Natural killer cell (primary cell): ENCODE measurements at regions not wholly inside any gene's neighbourhood (a gene's known extent, or its start where the extent isn't known, plus 50 kb on each side); places are given as distances from the start of the nearest gene placed in this dataset.

Source experiments
- ATAC-seq, 3 donors: fragments of 150-1000 bp in 2 of 3; fragments of 200-7000 bp in 1 of 3; cut with Tn5 transposase; 1 replicate in 1 of 3; 2 replicates in 2 of 3; pipeline ENCODE4 v1.10.0; 2021; ENCODE audit warnings: mild to moderate bottlenecking in 2 of 3, moderate library complexity in 2 of 3
- DNase-seq, 2 donors: peaks; one replicate each; pipeline versions ENCODE4 v3.0.0 to v3.0.0-alpha.2; 2013 to 2021; ENCODE audit warnings: mixed read lengths in 1 of 2
- H3K27ac ChIP-seq: one replicate; pipeline ENCODE4 v1.5.1; 2013; ENCODE audit warnings: mild to moderate bottlenecking, low read length
- H3K27me3 ChIP-seq: one replicate; pipeline ENCODE4 v1.6.1; 2013; ENCODE audit warnings: low read length; ENCODE audit not compliant: control insufficient read depth, insufficient read depth
- H3K36me3 ChIP-seq: one replicate; pipeline ENCODE4 v1.6.1; 2013; ENCODE audit warnings: low read length; ENCODE audit not compliant: control insufficient read depth, insufficient read depth
- H3K4me1 ChIP-seq: one replicate; pipeline ENCODE4 v1.6.1; 2013; ENCODE audit warnings: low read length; ENCODE audit not compliant: control insufficient read depth, insufficient read depth
- H3K4me3 ChIP-seq: one replicate; pipeline ENCODE4 v1.5.1; 2013; ENCODE audit warnings: low read length
- H3K9me3 ChIP-seq: one replicate; pipeline ENCODE4 v1.6.1; 2013; ENCODE audit warnings: low read length; ENCODE audit not compliant: control insufficient read depth, insufficient read depth
- H3K27ac Mint-ChIP-seq, 2 donors: one replicate each; pipeline ENCODE4 v1.8.0; 2022; ENCODE audit warnings: mild to moderate bottlenecking in 2 of 2, mixed read lengths in 2 of 2, moderate library complexity in 1 of 2
- H3K27me3 Mint-ChIP-seq, 2 donors: one replicate each; pipeline ENCODE4 v1.8.0; 2022; ENCODE audit warnings: low read depth in 2 of 2, mixed read lengths in 2 of 2
- H3K36me3 Mint-ChIP-seq: one replicate; pipeline ENCODE4 v1.8.0; 2022; ENCODE audit warnings: mixed read lengths
- H3K4me1 Mint-ChIP-seq, 2 donors: one replicate each; pipeline ENCODE4 v1.8.0; 2022; ENCODE audit warnings: mixed read lengths in 2 of 2
- H3K4me3 Mint-ChIP-seq: one replicate; pipeline ENCODE4 v1.8.0; 2022; ENCODE audit warnings: mild to moderate bottlenecking, moderate library complexity, mixed read lengths
- H3K9me3 Mint-ChIP-seq, 2 donors: one replicate each; pipeline ENCODE4 v1.8.0; 2022; ENCODE audit warnings: mixed read lengths in 2 of 2
- CTCF ChIP-seq: fragments of 200-600 bp; IDR thresholded peaks from one replicate; pipeline ENCODE4 v1.8.0; 2022; ENCODE audit warnings: antibody characterized with exemption
- WGBS: methylation state at CpG from one replicate; pipeline ENCODE4 v1.1.7; 2013; ENCODE audit warnings: missing lambda C conversion rate; ENCODE audit not compliant: insufficient coverage; 5-methylcytosine and 5-hydroxymethylcytosine counted together
- intact Hi-C: fragments of 100-400 bp; cut with micrococcal nuclease; formaldehyde crosslinking; loops from one replicate; pipeline ENCODE4 v1.14.2; 2022

GRCh38 chr6:43912116-43912577 is 142.1 kb downstream of the VEGFA start:
- DNase-seq (no peak), ATAC-seq (no peak)
- H3K9me3 Mint-ChIP-seq: no peaks in the 10 kb centered on the region
- no peak overlapping the region for H3K4me3 ChIP-seq
- no peak overlapping the region for H3K27ac Mint-ChIP-seq
- H3K27me3 ChIP-seq: no peaks in the 10 kb centered on the region
- H3K4me1 ChIP-seq: no peaks in the 10 kb centered on the region
- no peak overlapping the region for H3K4me3 Mint-ChIP-seq
- H3K27me3 Mint-ChIP-seq: peaks cover 0 to 5% of the 10 kb centered on the region in 2 donors
- intact Hi-C loops: no loop called here
- TF ChIP-seq CTCF: no peak
- H3K27ac ChIP-seq: no peak overlapping the region
- H3K9me3 ChIP-seq: no peaks in the 10 kb centered on the region
- no peaks in the 10 kb centered on the region for H3K36me3 ChIP-seq
- H3K4me1 Mint-ChIP-seq: no peaks in the 10 kb centered on the region
- WGBS: 77% methylated on average over 7 of the region's 7 CpGs
- no peaks in the 10 kb centered on the region for H3K36me3 Mint-ChIP-seq

GRCh38 chr6:43911354-43912115 is 141.5 kb downstream of the VEGFA start:
- no peaks in the 10 kb centered on the region for H3K27me3 ChIP-seq
- no peak overlapping the region for H3K27ac Mint-ChIP-seq
- H3K9me3 ChIP-seq: no peaks in the 10 kb centered on the region
- no peaks in the 10 kb centered on the region for H3K36me3 ChIP-seq
- H3K27me3 Mint-ChIP-seq: peaks cover 2 to 5% of the 10 kb centered on the region in 2 donors
- no peaks in the 10 kb centered on the region for H3K9me3 Mint-ChIP-seq
- H3K4me1 Mint-ChIP-seq: no peaks in the 10 kb centered on the region
- ATAC-seq: no peak
- no peak for TF ChIP-seq CTCF
- DNase-seq: no peak
- H3K4me1 ChIP-seq: no peaks in the 10 kb centered on the region
- no peak overlapping the region for H3K4me3 ChIP-seq
- intact Hi-C loops: no loop called here
- no peak overlapping the region for H3K4me3 Mint-ChIP-seq
- H3K36me3 Mint-ChIP-seq: no peaks in the 10 kb centered on the region
- H3K27ac ChIP-seq: no peak overlapping the region
- 86% methylated on average over 8 of the region's 8 CpGs for WGBS

GRCh38 chr6:43910638-43911353 is 140.8 kb downstream of the VEGFA start:
- Histone ChIP-seq H3K4me3 (no peak overlapping the region), H3K36me3 (no peaks in the 10 kb centered on the region), H3K27me3 (peaks cover 2% of the 10 kb centered on the region), H3K9me3 (no peaks in the 10 kb centered on the region), H3K27ac (no peak overlapping the region), H3K4me1 (no peaks in the 10 kb centered on the region)
- Mint-ChIP-seq H3K27me3 (peaks cover 5 to 10% of the 10 kb centered on the region in 2 donors), H3K4me1 (no peaks in the 10 kb centered on the region), H3K36me3 (no peaks in the 10 kb centered on the region), H3K9me3 (no peaks in the 10 kb centered on the region), H3K4me3 (no peak overlapping the region), H3K27ac (no peak overlapping the region)
- DNase-seq (no peak), ATAC-seq (no peak)
- intact Hi-C loops: no loop called here
- 88% methylated on average over 6 of the region's 6 CpGs for WGBS
- TF ChIP-seq CTCF: no peak
